Activated T-cell treated with anti-CD3 and anti-CD28 coated beads, Interleukin-2, amount 50 U/mL, for 4 hours (primary cell): ENCODE measurements at regions not wholly inside any gene's neighbourhood (a gene's known extent, or its start where the extent isn't known, plus 50 kb on each side); places are given as distances from the start of the nearest gene placed in this dataset.
"Not testable (repeated sequence)": the region's sequence is repeated elsewhere in the genome, so short reads cannot be mapped to it uniquely, and the experiment has no call there.

Experiments used
- ATAC-seq, 2 donors: fragments of 200-7000 bp; cut with Tn5 transposase; one replicate each; pipeline ENCODE4 v1.10.0; 2021
- DNase-seq: peaks from one replicate; pipeline ENCODE4 v3.0.0-alpha.2; 2020
- H3K27me3 Mint-ChIP-seq: one replicate; pipeline ENCODE4 v1.8.0; 2021; ENCODE audit warnings: low read depth, mixed read lengths
- H3K36me3 Mint-ChIP-seq: one replicate; pipeline ENCODE4 v1.8.0; 2022; ENCODE audit warnings: mixed read lengths; ENCODE audit not compliant: insufficient read depth
- H3K4me1 Mint-ChIP-seq: one replicate; pipeline ENCODE4 v1.8.0; 2021; ENCODE audit warnings: low read depth, mixed read lengths
- H3K4me3 Mint-ChIP-seq: one replicate; pipeline ENCODE4 v1.8.0; 2021; ENCODE audit warnings: mild to moderate bottlenecking, moderate library complexity, mixed read lengths
- H3K9me3 Mint-ChIP-seq: one replicate; pipeline ENCODE4 v1.8.0; 2021; ENCODE audit warnings: mixed read lengths

- Mint-ChIP-seq H3K4me1 (no peaks in the 10 kb centered on the region), H3K27me3 (no peaks in the 10 kb centered on the region), H3K36me3 (no peaks in the 10 kb centered on the region), H3K4me3 (no peak overlapping the region), H3K9me3 (no peaks in the 10 kb centered on the region)
- ATAC-seq = no peak
- no peak for DNase-seq
These were observed 57.8 kb downstream of the OR2B2 start for GRCh38 chr6:27854421-27854820.

- Mint-ChIP-seq H3K9me3 (no peaks in the 10 kb centered on the region), H3K27me3 (no peaks in the 10 kb centered on the region), H3K36me3 (no peaks in the 10 kb centered on the region), H3K4me3 (no peak overlapping the region), H3K4me1 (no peaks in the 10 kb centered on the region)
- no peak for ATAC-seq
- DNase-seq = no peak
These were observed 60.8 kb downstream of the OR2B2 start for GRCh38 chr6:27851440-27851839.

DNA sequence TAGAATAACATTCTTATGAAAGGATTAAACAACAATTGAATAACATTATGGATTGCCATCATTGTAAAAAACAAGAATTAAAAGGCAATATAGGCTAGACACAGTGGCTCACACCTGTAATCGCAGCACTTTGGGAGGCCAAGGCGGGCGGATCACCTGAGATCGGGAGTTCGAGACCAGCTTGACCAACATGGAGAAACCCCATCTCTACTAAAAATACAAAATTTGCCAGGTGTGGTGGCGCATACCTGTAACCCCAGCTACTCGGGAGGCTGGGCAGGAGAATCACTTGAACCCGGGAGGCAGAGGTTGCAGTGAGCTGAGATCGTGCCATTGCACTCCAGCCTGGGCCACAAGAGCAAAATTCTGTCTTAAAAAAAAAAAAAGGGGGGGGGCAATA lies 63.2 kb downstream of the OR2B2 start:
- H3K4me3 Mint-ChIP-seq, H3K4me1 Mint-ChIP-seq, H3K36me3 Mint-ChIP-seq, H3K9me3 Mint-ChIP-seq, DNase-seq, H3K27me3 Mint-ChIP-seq, ATAC-seq: not testable (repeated sequence)

GRCh38 chr6:27847706-27848105 lies 64.5 kb downstream of the OR2B2 start:
- Mint-ChIP-seq H3K4me1 (no peaks in the 10 kb centered on the region), H3K4me3 (no peak overlapping the region), H3K27me3 (peaks cover 4% of the 10 kb centered on the region), H3K9me3 (no peaks in the 10 kb centered on the region), H3K36me3 (no peaks in the 10 kb centered on the region)
- ATAC-seq = no peak
- no peak for DNase-seq

- H3K36me3 Mint-ChIP-seq = no peaks in the 10 kb centered on the region
- DNase-seq (no peak), ATAC-seq (no peak)
- peaks cover 18% of the 10 kb centered on the region for H3K4me1 Mint-ChIP-seq
- H3K9me3 Mint-ChIP-seq = no peaks in the 10 kb centered on the region
- H3K27me3 Mint-ChIP-seq = peaks cover 8% of the 10 kb centered on the region
- H3K4me3 Mint-ChIP-seq = no peak overlapping the region
These were observed 71.6 kb downstream of the OR2B2 start for GRCh38 chr6:27840572-27840971.

DNA sequence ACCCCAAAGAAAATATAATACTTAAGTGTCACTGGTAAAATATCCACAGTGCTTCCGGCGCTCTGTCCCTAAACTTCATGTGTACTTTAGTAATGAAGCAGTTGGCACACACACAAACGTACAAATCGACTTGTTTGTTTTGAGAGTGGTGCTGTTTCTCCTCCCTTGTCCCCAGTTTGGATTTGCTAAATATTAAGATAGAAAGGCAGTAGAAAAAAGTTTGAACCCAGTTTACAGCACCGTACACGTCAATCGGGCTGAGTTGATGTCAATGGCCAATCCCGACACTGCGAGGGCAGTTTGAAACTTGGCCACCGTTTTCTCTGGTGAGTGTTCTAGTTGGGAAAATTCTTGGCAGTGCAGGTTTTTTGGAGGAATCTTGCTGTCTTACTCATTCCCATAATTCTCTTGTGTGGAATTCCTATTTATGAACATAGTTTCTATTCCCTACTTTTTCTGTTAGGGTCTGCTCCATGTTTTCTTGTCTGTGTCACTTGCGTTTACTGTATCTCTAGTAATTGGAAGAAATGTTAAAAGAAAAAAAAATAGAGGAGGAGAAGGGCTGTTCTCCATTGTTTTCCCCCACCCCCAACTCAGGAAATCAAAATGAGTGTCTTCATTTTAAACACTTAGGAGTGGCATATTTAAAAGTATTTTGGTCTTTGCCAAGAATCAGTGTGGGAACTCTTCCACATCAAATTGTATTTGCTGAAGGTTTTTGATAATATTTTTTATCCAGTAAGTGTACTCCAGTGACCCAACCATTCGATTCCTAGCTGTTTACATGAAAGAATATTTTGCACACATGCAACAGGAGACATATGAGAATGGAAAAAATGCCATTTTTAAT lies 72.3 kb downstream of the OR2B2 start:
- Mint-ChIP-seq H3K4me1 (peaks cover 22% of the 10 kb centered on the region), H3K9me3 (no peaks in the 10 kb centered on the region), H3K27me3 (peaks cover 8% of the 10 kb centered on the region), H3K4me3 (no peak overlapping the region), H3K36me3 (no peaks in the 10 kb centered on the region)
- no peak for ATAC-seq
- no peak for DNase-seq

GRCh38 chr6:27838945-27839625 lies 73.1 kb downstream of the OR2B2 start:
- peaks cover 8% of the 10 kb centered on the region for H3K27me3 Mint-ChIP-seq
- H3K4me1 Mint-ChIP-seq = peaks cover 23% of the 10 kb centered on the region
- no peak overlapping the region for H3K4me3 Mint-ChIP-seq
- H3K36me3 Mint-ChIP-seq = no peaks in the 10 kb centered on the region
- DNase-seq (no peak), ATAC-seq (peak; percentile 1)
- no peaks in the 10 kb centered on the region for H3K9me3 Mint-ChIP-seq

DNA sequence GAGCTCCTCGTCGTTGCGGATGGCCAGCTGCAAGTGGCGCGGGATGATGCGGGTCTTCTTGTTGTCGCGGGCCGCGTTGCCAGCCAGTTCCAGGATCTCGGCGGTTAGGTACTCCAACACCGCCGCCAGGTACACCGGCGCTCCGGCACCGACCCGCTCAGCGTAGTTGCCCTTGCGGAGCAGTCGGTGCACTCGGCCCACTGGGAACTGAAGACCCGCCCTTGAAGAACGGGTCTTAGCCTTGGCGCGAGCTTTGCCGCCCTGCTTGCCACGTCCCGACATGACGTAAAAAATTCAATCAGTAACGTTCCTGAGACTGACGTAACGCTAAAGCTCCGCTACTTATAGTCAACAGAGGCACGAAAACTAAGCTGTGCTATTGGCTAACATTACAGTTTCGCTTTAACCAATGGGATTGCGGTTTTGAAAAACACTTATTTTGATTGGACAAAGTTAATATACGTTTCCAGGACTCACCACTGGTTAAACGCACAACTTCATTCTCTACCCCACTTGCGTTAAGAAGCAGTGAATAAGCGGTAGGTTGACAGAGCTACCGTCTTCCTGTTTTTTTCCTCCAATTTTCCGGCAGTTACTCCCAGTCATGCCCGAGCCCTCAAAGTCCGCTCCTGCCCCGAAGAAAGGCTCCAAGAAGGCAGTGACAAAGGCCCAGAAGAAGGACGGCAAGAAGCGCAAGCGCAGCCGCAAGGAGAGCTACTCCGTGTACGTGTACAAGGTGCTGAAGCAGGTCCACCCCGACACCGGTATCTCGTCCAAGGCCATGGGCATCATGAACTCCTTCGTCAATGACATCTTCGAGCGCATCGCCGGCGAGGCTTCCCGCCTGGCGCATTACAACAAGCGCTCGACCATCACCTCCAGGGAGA lies 73.9 kb downstream of the OR2B2 start:
- DNase-seq (peak; percentile 51), ATAC-seq (peak; percentile 76 to 81)
- no peaks in the 10 kb centered on the region for H3K9me3 Mint-ChIP-seq
- peaks cover 23% of the 10 kb centered on the region for H3K4me1 Mint-ChIP-seq
- H3K27me3 Mint-ChIP-seq = peaks cover 8% of the 10 kb centered on the region
- H3K4me3 Mint-ChIP-seq = no peak overlapping the region
- no peaks in the 10 kb centered on the region for H3K36me3 Mint-ChIP-seq

GRCh38 chr6:27837625-27838057 lies 74.6 kb downstream of the OR2B2 start:
- Mint-ChIP-seq H3K4me1 (peaks cover 23% of the 10 kb centered on the region), H3K27me3 (peaks cover 8% of the 10 kb centered on the region), H3K4me3 (no peak overlapping the region), H3K9me3 (no peaks in the 10 kb centered on the region), H3K36me3 (no peaks in the 10 kb centered on the region)
- DNase-seq (no peak), ATAC-seq (peak; percentile 27 to 33)

GRCh38 chr6:27836783-27837624 lies 75.2 kb downstream of the OR2B2 start:
- peak; percentile 60 to 66 for ATAC-seq
- peak; percentile 35 for DNase-seq
- Mint-ChIP-seq H3K4me1 (peaks cover 23% of the 10 kb centered on the region), H3K27me3 (peaks cover 8% of the 10 kb centered on the region), H3K36me3 (no peaks in the 10 kb centered on the region), H3K9me3 (no peaks in the 10 kb centered on the region), H3K4me3 (no peak overlapping the region)

DNA sequence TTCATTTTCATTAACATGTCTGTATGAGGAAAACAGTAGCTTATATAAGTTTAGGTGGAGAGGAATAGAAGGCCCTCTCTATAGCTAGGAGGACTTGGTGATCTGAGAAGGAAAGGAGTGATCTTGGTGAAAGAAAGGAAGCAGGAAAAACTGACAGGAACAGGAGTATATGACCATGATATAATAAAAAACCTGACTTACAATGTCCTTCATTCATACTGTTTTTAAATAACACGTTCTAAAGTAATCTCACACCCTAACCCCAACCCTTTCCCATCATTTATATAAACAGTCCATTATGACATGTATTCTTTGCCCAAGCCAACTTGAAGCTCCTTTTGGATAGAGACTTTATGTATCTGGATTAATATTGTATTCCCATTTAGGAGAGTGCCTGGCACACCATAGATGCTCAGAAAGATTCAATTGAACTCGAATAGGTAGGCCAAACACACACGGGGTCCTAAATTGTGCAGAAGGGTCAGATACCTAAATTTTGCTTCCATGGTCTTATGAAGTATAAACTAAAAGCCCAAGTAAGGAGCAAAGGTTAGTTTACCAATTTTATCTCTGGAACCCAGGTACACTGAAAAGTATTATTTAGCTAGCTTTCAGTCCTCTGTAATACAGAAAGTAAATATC lies 75.9 kb downstream of the OR2B2 start:
- ATAC-seq (no peak), DNase-seq (no peak)
- Mint-ChIP-seq H3K27me3 (peaks cover 6% of the 10 kb centered on the region), H3K9me3 (no peaks in the 10 kb centered on the region), H3K36me3 (no peaks in the 10 kb centered on the region), H3K4me3 (no peak overlapping the region), H3K4me1 (peaks cover 27% of the 10 kb centered on the region)

DNA sequence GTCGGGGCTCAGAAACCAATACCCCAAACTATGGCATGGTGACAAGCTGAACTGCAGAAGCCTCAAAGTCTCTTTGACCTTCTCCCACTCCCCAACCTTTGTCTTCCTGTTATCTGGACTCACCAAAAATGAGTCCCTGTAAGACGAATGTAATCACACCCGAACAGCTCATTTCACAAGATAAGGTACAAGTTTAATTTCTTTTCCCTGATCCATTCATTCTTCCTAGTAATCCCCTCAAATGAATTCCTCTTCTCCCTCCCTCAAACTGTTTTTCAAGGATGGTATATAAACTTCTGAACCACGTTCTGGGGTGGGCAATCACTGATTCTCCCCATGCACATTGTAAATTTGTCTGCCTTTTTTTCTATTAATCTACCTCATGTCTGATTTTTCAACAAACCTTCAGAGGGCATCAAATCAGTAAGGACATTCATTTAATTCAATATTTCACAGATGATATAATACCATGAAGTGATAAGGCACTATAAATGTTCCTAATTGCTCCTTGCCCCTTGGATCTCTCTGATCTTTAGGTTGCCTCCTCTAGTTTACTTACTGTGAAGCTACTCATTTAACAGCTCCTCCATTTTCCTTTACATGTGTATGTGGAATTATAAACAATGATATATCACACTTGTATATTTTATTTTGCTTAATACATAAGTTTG lies 77.2 kb downstream of the OR2B2 start:
- Mint-ChIP-seq H3K4me1 (peaks cover 36% of the 10 kb centered on the region), H3K36me3 (no peaks in the 10 kb centered on the region), H3K9me3 (no peaks in the 10 kb centered on the region), H3K4me3 (no peak overlapping the region), H3K27me3 (peaks cover 6% of the 10 kb centered on the region)
- ATAC-seq = no peak
- DNase-seq = no peak

DNA sequence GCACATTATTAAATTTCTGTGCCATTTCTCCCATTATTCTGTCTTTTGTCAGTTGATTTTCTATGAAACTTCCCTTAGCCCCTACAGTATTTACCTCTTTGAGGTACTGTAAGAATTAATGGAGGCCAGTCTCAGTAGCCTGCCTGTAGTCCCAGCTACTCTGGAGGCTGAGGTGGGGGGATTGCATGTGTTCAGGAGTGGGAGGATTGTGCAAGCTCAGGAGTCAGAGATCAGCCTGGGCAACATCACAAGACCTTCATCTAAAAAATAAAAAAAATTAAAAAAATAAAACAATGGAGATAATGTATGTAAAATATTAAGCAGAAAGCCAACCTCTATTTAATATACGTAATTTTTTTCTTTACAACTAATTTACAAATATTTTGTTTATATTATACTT lies 77.8 kb downstream of the OR2B2 start:
- ATAC-seq = no peak
- no peak for DNase-seq
- Mint-ChIP-seq H3K36me3 (no peaks in the 10 kb centered on the region), H3K4me1 (peaks cover 36% of the 10 kb centered on the region), H3K9me3 (no peaks in the 10 kb centered on the region), H3K27me3 (no peaks in the 10 kb centered on the region), H3K4me3 (no peak overlapping the region)
